ENCODE measurements at regions not wholly inside any gene's neighbourhood (a gene's known extent, or its start where the extent isn't known, plus 50 kb on each side); places are given as distances from the start of the nearest gene placed in this dataset.

GRCh38 chr15:27702581-27702980 lies 396.5 kb downstream of the OCA2 start:
- intact Hi-C loops (cut with DNase I) = no loop called here
- Histone ChIP-seq H3K4me1 (no peaks in the 10 kb centered on the region), H3K36me3 (no peaks in the 10 kb centered on the region), H3K27me3 (ENCODE audit: low read depth) (no peaks in the 10 kb centered on the region), H3K27ac (no peak overlapping the region), H3K9me3 (no peaks in the 10 kb centered on the region), H3K4me3 (no peak overlapping the region)
- TF ChIP-seq CTCF (IDR thresholded peaks at IDR 0.05) = no peak
- ATAC-seq (no peak), DNase-seq (no peak)

GRCh38 chr15:27701956-27702355 lies 397.2 kb downstream of the OCA2 start:
- no peaks in the 10 kb centered on the region for H3K36me3 ChIP-seq

GRCh38 chr15:27701014-27701413 lies 398.1 kb downstream of the OCA2 start:
- intact Hi-C loops (cut with DNase I) = no loop called here
- ATAC-seq = no peak
- no peak overlapping the region for H3K4me3 ChIP-seq
- H3K36me3 ChIP-seq = no peaks in the 10 kb centered on the region
- H3K4me1 ChIP-seq = no peaks in the 10 kb centered on the region
- H3K9me3 ChIP-seq = no peaks in the 10 kb centered on the region
- TF ChIP-seq CTCF (IDR thresholded peaks at IDR 0.05) = no peak
- no peak overlapping the region for H3K27ac ChIP-seq
- DNase-seq = no peak
- no peaks in the 10 kb centered on the region for H3K27me3 ChIP-seq (ENCODE audit: low read depth)

More at GRCh38 chr15:27701956-27702355, 397.2 kb downstream of the OCA2 start:
- H3K4me3 ChIP-seq = no peak overlapping the region
- H3K27ac ChIP-seq = no peak overlapping the region
- no peaks in the 10 kb centered on the region for H3K4me1 ChIP-seq
- ATAC-seq = no peak
- H3K27me3 ChIP-seq (ENCODE audit: low read depth) = no peaks in the 10 kb centered on the region
- intact Hi-C loops (cut with DNase I) = no loop called here
- DNase-seq = no peak
- H3K9me3 ChIP-seq = no peaks in the 10 kb centered on the region
- TF ChIP-seq CTCF (IDR thresholded peaks at IDR 0.05) = no peak

- no peaks in the 10 kb centered on the region for H3K36me3 ChIP-seq
- H3K27ac ChIP-seq = no peak overlapping the region
- no peaks in the 10 kb centered on the region for H3K4me1 ChIP-seq
- ATAC-seq (no peak), DNase-seq (no peak)
- no peak overlapping the region for H3K4me3 ChIP-seq
- no peaks in the 10 kb centered on the region for H3K9me3 ChIP-seq
- H3K27me3 ChIP-seq (ENCODE audit: low read depth) = no peaks in the 10 kb centered on the region
- intact Hi-C loops (cut with DNase I) = no loop called here
- no peak for TF ChIP-seq CTCF (IDR thresholded peaks at IDR 0.05)
Observed at GRCh38 chr15:27699699-27700098, 399.4 kb downstream of the OCA2 start.

GRCh38 chr15:27696530-27696929 lies 402.6 kb downstream of the OCA2 start:
- intact Hi-C loops (cut with DNase I) = no loop called here
- Histone ChIP-seq H3K27me3 (ENCODE audit: low read depth) (no peaks in the 10 kb centered on the region), H3K4me3 (no peak overlapping the region), H3K36me3 (no peaks in the 10 kb centered on the region), H3K4me1 (no peaks in the 10 kb centered on the region), H3K9me3 (no peaks in the 10 kb centered on the region), H3K27ac (no peak overlapping the region)
- ATAC-seq = no peak
- TF ChIP-seq CTCF (IDR thresholded peaks at IDR 0.05) = no peak
- DNase-seq = no peak

- intact Hi-C loops (cut with DNase I) = no loop called here
Observed at GRCh38 chr15:27695726-27696125, 403.4 kb downstream of the OCA2 start.

More at GRCh38 chr15:27695726-27696125, 403.4 kb downstream of the OCA2 start:
- Histone ChIP-seq H3K9me3 (no peaks in the 10 kb centered on the region), H3K27ac (no peak overlapping the region), H3K4me1 (no peaks in the 10 kb centered on the region), H3K36me3 (no peaks in the 10 kb centered on the region), H3K27me3 (ENCODE audit: low read depth) (no peaks in the 10 kb centered on the region), H3K4me3 (no peak overlapping the region)
- DNase-seq = no peak
- no peak for ATAC-seq
- TF ChIP-seq CTCF (IDR thresholded peaks at IDR 0.05) = no peak
